HG03045 (cell line): ENCODE measurements at regions not wholly inside any gene's neighbourhood (a gene's known extent, or its start where the extent isn't known, plus 50 kb on each side); places are given as distances from the start of the nearest gene placed in this dataset.

Source experiments
- ATAC-seq: cut with Tn5 transposase; IDR thresholded peaks from one replicate; pipeline ENCODE4 v1.9.1; 2021; ENCODE audit warnings: mild to moderate bottlenecking, moderate library complexity; ENCODE audit not compliant: unreplicated experiment

- no peak for ATAC-seq
Observed at GRCh38 chr10:50936335-50936734, 50.9 kb upstream of the A1CF start.

- ATAC-seq, result no peak
Observed at GRCh38 chr10:50937230-50937907, 51.9 kb upstream of the A1CF start.

GRCh38 chr10:50941629-50942028, 56.2 kb upstream of the A1CF start:
- ATAC-seq, result no peak

GRCh38 chr10:50946991-50947781, 61.8 kb upstream of the A1CF start:
- no peak for ATAC-seq

- no peak for ATAC-seq
Observed at GRCh38 chr10:50951365-50951764, 65.9 kb upstream of the A1CF start.

- no peak for ATAC-seq
Observed at GRCh38 chr10:50961297-50961696, 75.9 kb upstream of the A1CF start.

- ATAC-seq, result no peak
Observed at GRCh38 chr10:50963063-50963462, 77.6 kb upstream of the A1CF start.

- no peak for ATAC-seq
Observed at GRCh38 chr10:50968386-50969091, 83.1 kb upstream of the A1CF start.

- ATAC-seq, result no peak
Observed at GRCh38 chr10:50972591-50972990, 87.2 kb upstream of the A1CF start.

GRCh38 chr10:50981385-50981784, 92.9 kb upstream of the PRKG1 start:
- ATAC-seq, result no peak

- no peak for ATAC-seq
Observed at GRCh38 chr10:50981904-50982303, 92.4 kb upstream of the PRKG1 start.

GRCh38 chr10:50982989-50983388, 91.3 kb upstream of the PRKG1 start:
- no peak for ATAC-seq

GRCh38 chr10:50987934-50988333, 86.4 kb upstream of the PRKG1 start:
- no peak for ATAC-seq

GRCh38 chr10:50988792-50989191, 85.5 kb upstream of the PRKG1 start:
- no peak for ATAC-seq

GRCh38 chr10:50990568-50991455, 83.5 kb upstream of the PRKG1 start:
- no peak for ATAC-seq

GRCh38 chr10:50991456-50992355, 82.6 kb upstream of the PRKG1 start:
- ATAC-seq, result no peak

- no peak for ATAC-seq
Observed at GRCh38 chr10:50992356-50992901, 81.9 kb upstream of the PRKG1 start.

- ATAC-seq, result no peak
Observed at GRCh38 chr10:50992972-50993766, 81.1 kb upstream of the PRKG1 start.

GRCh38 chr10:50993771-50994251, 80.5 kb upstream of the PRKG1 start:
- no peak for ATAC-seq
